ENCODE measurements at regions not wholly inside any gene's neighbourhood (a gene's known extent, or its start where the extent isn't known, plus 50 kb on each side); places are given as distances from the start of the nearest gene placed in this dataset.
A peak's percentile ranks its signal among the peaks of the same experiment; 100 is the strongest.
"Not testable (repeated sequence)": the region's sequence is repeated elsewhere in the genome, so short reads cannot be mapped to it uniquely, and the experiment has no call there.

DNA sequence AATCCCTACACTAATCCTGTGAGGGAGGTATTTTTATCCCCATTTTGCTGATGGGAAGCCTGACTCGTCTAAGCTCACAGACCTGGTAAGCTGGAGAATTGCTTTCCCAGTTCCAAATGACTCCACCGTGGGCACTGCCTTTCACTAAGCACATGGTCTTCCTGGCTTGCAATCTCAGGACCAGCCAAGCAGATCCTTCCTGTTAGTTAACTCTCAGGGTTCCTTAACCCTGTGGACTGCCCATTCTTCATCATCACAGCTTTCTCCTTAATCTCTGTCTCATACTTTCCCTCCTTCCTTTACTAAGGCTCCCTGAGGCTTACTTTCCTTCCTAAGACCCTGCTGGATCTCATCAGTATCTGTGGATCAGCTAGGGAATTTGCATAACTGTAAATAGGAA, 122.2 kb upstream of the ZEB2 start:
- Mint-ChIP-seq H3K36me3 (peaks cover 5% of the 10 kb centered on the region), H3K9me3 (peaks cover 0 to 4% (median 2%) of the 10 kb centered on the region in 3 donors), H3K4me3 (no peak overlapping the region), H3K4me1 (peaks cover 6 to 7% (median 6%) of the 10 kb centered on the region in 3 donors), H3K27me3 (no peaks in the 10 kb centered on the region), H3K27ac (no peak overlapping the region)

DNA sequence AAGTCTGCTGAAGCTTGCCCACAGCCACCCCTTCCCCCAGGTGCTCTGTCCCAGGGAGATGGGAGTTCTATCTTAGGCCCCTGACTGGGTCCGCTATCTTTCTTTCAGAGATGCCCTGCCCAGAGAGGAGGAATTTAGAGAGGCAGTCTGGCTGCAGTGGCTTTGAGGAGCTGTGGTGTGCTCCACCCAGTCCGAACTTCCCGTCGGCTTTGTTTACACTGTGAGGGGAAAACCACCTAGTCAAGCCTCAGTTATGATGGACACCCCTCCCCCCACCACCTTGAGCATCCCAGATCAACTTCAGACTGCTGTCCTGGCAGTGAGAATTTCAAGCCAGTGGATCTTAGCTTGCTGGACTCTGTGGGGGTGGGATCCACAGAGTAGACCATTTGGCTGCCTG, 118.3 kb upstream of the ZEB2 start:
- H3K4me3 Mint-ChIP-seq, H3K27me3 Mint-ChIP-seq, H3K4me1 Mint-ChIP-seq, H3K27ac Mint-ChIP-seq: not testable (repeated sequence)
- Mint-ChIP-seq H3K36me3 (peaks cover 10% of the 10 kb centered on the region), H3K9me3 (peaks cover 3 to 16% (median 5%) of the 10 kb centered on the region in 3 donors)

DNA sequence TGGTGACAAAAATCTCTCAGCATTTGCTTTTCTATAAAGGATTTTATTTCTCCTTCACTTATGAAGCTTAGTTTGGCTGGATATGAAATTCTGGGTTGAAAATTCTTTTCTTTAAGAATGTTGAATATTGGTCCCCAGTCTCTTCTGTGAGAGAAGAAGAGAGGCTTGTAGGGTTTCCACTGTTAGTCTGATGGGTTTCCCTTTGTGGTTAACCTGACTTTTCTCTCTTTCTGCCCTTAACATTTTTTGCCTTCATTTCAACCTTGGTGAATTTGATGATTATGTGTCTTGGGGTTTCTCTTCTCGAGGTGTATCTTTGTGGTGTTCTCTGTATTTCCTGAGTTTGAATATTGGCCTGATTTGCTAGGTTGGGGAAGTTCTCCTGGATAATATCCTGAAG, 116.9 kb upstream of the ZEB2 start:
- H3K4me3 Mint-ChIP-seq, H3K4me1 Mint-ChIP-seq, H3K27me3 Mint-ChIP-seq, H3K27ac Mint-ChIP-seq: not testable (repeated sequence)
- peaks cover 10% of the 10 kb centered on the region for H3K36me3 Mint-ChIP-seq
- H3K9me3 Mint-ChIP-seq: peaks cover 3 to 16% (median 5%) of the 10 kb centered on the region in 3 donors

- Mint-ChIP-seq H3K4me1 (peaks cover 0 to 9% (median 2%) of the 10 kb centered on the region in 3 donors), H3K36me3 (peaks cover 8% of the 10 kb centered on the region), H3K27ac (no peak overlapping the region), H3K4me3 (no peak overlapping the region), H3K27me3 (no peaks in the 10 kb centered on the region), H3K9me3 (peaks cover 3 to 16% (median 3%) of the 10 kb centered on the region in 3 donors)
These were observed 112.9 kb upstream of the ZEB2 start for GRCh38 chr2:144632809-144633208.

DNA sequence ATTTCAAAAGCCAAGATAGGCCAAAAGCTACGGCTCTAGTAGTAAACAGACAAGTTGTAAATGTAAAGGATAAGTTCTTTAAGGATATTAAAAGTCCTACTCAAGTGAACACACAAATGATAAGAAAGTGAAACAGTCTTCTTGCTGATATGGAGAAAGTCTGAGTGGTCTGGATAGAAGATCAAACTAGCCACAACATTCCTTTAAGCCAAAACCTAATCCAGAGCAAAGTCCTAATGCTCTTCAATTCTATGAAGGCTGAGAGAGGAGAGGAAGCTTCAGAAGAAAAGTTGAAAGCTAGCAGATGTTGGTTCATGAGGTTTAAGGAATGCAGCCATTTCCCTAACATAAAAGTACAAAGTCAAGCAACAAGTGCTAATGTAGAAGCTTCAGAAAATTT, 111.7 kb upstream of the ZEB2 start:
- Mint-ChIP-seq H3K9me3 (peaks cover 3 to 10% (median 3%) of the 10 kb centered on the region in 3 donors), H3K36me3 (peaks cover 3% of the 10 kb centered on the region), H3K27me3 (no peaks in the 10 kb centered on the region)

GRCh38 chr2:144630459-144631215, 110.7 kb upstream of the ZEB2 start:
- H3K27ac Mint-ChIP-seq: no peak overlapping the region
- no peaks in the 10 kb centered on the region for H3K36me3 Mint-ChIP-seq
- no peak overlapping the region for H3K4me3 Mint-ChIP-seq
- no peaks in the 10 kb centered on the region for H3K27me3 Mint-ChIP-seq
- H3K4me1 Mint-ChIP-seq: peaks cover 0 to 9% (median 3%) of the 10 kb centered on the region in 3 donors
- H3K9me3 Mint-ChIP-seq: peaks cover 0 to 2% (median 0%) of the 10 kb centered on the region in 3 donors

More for the DNA sequence above, 111.7 kb upstream of the ZEB2 start:
- no peak overlapping the region for H3K27ac Mint-ChIP-seq
- no peak overlapping the region for H3K4me3 Mint-ChIP-seq
- peaks cover 0 to 9% (median 3%) of the 10 kb centered on the region in 3 donors for H3K4me1 Mint-ChIP-seq

DNA sequence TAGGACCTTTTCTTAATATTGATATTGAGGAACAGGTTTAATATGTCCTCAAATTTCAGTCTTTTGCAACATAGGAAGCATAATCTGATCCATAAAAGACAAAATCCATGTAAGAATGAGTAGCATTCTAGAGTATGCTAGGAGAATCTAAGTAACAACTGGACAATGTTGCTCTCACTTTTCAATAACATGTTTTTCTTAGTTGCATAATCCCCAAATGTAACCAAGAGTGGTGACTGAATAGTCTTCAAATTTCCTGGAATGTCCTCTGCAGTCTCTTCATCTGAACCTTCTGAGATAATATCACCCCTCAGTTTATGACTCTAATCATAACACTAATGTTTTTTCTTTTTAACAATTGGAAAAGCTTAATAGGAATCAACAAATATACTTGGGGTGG, 110.0 kb upstream of the ZEB2 start:
- peaks cover 0 to 9% (median 3%) of the 10 kb centered on the region in 3 donors for H3K4me1 Mint-ChIP-seq
- H3K4me3 Mint-ChIP-seq: no peak overlapping the region
- no peaks in the 10 kb centered on the region for H3K9me3 Mint-ChIP-seq
- no peak overlapping the region for H3K27ac Mint-ChIP-seq
- H3K27me3 Mint-ChIP-seq: no peaks in the 10 kb centered on the region
- H3K36me3 Mint-ChIP-seq: no peaks in the 10 kb centered on the region

DNA sequence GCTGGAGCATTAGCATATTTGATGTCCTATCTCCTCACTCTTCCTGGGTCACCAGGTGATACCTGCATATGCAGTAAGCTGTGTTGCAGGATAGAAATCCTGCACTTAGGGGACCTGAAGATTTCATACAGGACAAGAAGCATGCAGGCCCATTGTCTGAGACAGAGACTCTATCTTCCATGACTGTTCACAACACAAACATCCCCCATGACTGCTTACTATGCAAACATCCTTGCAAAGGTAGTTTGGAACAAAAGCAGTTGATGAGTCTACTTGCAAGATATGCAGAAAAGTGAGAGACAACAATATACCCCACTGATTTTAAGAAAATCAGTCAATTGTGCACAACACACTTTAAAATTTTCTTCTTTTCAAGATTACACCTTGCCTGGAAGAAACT, 108.6 kb upstream of the ZEB2 start:
- no peaks in the 10 kb centered on the region for H3K9me3 Mint-ChIP-seq
- H3K4me3 Mint-ChIP-seq: no peak overlapping the region
- no peak overlapping the region for H3K27ac Mint-ChIP-seq
- peaks cover 3% of the 10 kb centered on the region for H3K36me3 Mint-ChIP-seq
- H3K4me1 Mint-ChIP-seq: peaks cover 0 to 9% (median 3%) of the 10 kb centered on the region in 3 donors
- H3K27me3 Mint-ChIP-seq: no peaks in the 10 kb centered on the region

GRCh38 chr2:144625626-144626025, 105.7 kb upstream of the ZEB2 start:
- H3K4me1 Mint-ChIP-seq: peaks cover 0 to 8% (median 3%) of the 10 kb centered on the region in 3 donors
- no peak overlapping the region for H3K27ac Mint-ChIP-seq
- H3K9me3 Mint-ChIP-seq: peaks cover 0 to 12% (median 2%) of the 10 kb centered on the region in 3 donors
- H3K27me3 Mint-ChIP-seq: no peaks in the 10 kb centered on the region
- H3K36me3 Mint-ChIP-seq: peaks cover 10% of the 10 kb centered on the region
- H3K4me3 Mint-ChIP-seq: no peak overlapping the region

- H3K36me3 Mint-ChIP-seq: peaks cover 10% of the 10 kb centered on the region
- H3K4me3 Mint-ChIP-seq: no peak overlapping the region
- H3K4me1 Mint-ChIP-seq: peaks cover 0 to 4% (median 3%) of the 10 kb centered on the region in 3 donors
- H3K9me3 Mint-ChIP-seq: peaks cover 0 to 12% (median 2%) of the 10 kb centered on the region in 3 donors
- H3K27ac Mint-ChIP-seq: no peak overlapping the region
- H3K27me3 Mint-ChIP-seq: no peaks in the 10 kb centered on the region
These were observed 105.3 kb upstream of the ZEB2 start for GRCh38 chr2:144625226-144625625.

DNA sequence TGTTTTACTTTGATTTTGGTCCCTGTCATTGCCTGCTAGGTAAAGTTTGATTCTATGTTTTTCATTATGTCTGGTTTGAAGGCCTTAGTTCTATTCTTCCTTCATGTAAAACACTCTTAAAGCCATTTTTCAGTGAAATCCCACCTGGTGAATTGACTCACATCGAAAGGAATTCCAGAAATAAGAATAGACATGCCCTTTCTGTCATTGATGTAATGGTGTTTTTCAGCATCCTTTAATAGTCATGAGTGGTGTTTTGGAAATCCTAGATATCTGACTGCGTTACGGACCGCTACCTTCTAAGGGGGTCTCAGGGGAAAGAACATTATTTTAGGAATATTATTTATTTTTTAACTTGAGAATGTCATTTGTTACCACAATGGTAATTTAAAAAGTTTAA, 104.5 kb upstream of the ZEB2 start:
- H3K27ac Mint-ChIP-seq: no peak overlapping the region
- peaks cover 10% of the 10 kb centered on the region for H3K36me3 Mint-ChIP-seq

GRCh38 chr2:144622373-144622772, 102.5 kb upstream of the ZEB2 start:
- not testable (repeated sequence) for H3K27me3 Mint-ChIP-seq, H3K4me1 Mint-ChIP-seq, H3K4me3 Mint-ChIP-seq
- H3K27ac Mint-ChIP-seq: peak overlapping the region in 1 of 3 donors; percentile 11
- peaks cover 10% of the 10 kb centered on the region for H3K36me3 Mint-ChIP-seq
- peaks cover 2 to 12% (median 5%) of the 10 kb centered on the region in 3 donors for H3K9me3 Mint-ChIP-seq

More for the DNA sequence above, 104.5 kb upstream of the ZEB2 start:
- Mint-ChIP-seq H3K9me3 (peaks cover 0 to 12% (median 2%) of the 10 kb centered on the region in 3 donors), H3K4me1 (peaks cover 0 to 1% (median 0%) of the 10 kb centered on the region in 3 donors), H3K27me3 (peaks cover 2% of the 10 kb centered on the region), H3K4me3 (no peak overlapping the region)

DNA sequence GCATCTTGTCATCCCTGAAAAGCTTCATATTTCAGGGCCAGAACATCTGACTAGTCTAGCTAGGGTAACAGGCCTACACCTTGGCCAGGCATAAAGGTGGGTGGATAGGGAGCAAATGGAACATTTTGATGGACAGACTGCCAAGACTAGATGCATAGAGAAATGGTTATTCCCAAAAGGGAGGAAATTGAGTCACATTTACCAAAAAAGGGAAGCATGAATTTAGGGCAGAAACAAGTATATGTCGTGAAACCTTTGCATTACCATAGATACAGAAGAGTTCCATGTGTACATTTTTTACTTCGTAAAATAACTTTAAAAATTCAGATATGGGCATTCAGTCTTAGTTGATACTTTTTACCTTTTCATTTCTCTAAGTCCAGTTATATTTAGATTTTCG, 101.3 kb upstream of the ZEB2 start:
- Mint-ChIP-seq H3K27ac (no peak overlapping the region), H3K27me3 (peaks cover 2% of the 10 kb centered on the region), H3K4me3 (no peak overlapping the region), H3K4me1 (no peaks in the 10 kb centered on the region), H3K36me3 (peaks cover 10% of the 10 kb centered on the region), H3K9me3 (peaks cover 2 to 12% (median 5%) of the 10 kb centered on the region in 3 donors)

DNA sequence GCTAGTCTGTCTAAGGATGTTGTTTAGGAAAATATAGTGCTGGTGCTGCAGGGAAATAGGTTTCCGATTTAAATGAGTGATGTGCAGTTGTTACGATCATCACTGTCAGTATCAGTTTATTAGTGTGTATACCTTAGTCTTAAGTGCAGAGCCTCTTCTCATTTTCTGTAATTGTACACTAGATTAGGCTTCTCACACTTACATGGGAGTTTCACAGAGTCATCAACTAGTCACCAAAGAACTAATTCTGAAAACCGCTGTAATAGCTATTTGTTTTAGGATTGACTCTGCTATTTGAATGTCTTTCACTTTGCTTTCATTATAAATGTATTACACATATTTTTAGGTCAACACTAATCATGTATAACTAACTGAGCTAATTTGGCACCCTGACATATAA, 99.8 kb upstream of the ZEB2 start:
- H3K36me3 Mint-ChIP-seq: peaks cover 12% of the 10 kb centered on the region
- H3K4me3 Mint-ChIP-seq: no peak overlapping the region

DNA sequence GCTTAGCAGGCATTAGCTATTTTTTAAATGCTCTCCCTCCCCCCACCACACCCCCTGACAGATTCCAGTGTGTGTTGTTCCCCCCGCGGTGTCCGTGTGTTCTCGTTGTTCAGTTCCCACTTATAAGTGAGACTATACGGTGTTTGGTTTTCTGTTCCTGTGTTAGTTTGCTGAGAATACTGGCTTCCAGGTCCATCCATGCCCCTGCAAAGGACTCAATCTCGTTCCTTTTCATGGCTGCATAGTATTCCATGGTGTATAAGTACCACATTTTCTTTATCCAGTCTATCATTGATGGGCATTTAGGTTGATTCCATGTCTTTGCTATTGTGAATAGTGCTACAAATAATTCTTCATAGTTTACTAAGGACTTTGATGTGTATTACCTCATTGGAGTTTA, 97.3 kb upstream of the ZEB2 start:
- H3K27me3 Mint-ChIP-seq: not testable (repeated sequence)

More for the DNA sequence above, 99.8 kb upstream of the ZEB2 start:
- H3K9me3 Mint-ChIP-seq: peaks cover 6 to 12% (median 10%) of the 10 kb centered on the region in 3 donors
- H3K27ac Mint-ChIP-seq: no peak overlapping the region
- peaks cover 2% of the 10 kb centered on the region for H3K27me3 Mint-ChIP-seq
- H3K4me1 Mint-ChIP-seq: no peaks in the 10 kb centered on the region

More for the DNA sequence above, 97.3 kb upstream of the ZEB2 start:
- H3K9me3 Mint-ChIP-seq: peaks cover 3 to 16% (median 3%) of the 10 kb centered on the region in 3 donors
- not testable (repeated sequence) for H3K36me3 Mint-ChIP-seq, H3K27ac Mint-ChIP-seq, H3K4me1 Mint-ChIP-seq, H3K4me3 Mint-ChIP-seq
